ENCODE measurements at regions not wholly inside any gene's neighbourhood (a gene's known extent, or its start where the extent isn't known, plus 50 kb on each side); places are given as distances from the start of the nearest gene placed in this dataset.

DNA sequence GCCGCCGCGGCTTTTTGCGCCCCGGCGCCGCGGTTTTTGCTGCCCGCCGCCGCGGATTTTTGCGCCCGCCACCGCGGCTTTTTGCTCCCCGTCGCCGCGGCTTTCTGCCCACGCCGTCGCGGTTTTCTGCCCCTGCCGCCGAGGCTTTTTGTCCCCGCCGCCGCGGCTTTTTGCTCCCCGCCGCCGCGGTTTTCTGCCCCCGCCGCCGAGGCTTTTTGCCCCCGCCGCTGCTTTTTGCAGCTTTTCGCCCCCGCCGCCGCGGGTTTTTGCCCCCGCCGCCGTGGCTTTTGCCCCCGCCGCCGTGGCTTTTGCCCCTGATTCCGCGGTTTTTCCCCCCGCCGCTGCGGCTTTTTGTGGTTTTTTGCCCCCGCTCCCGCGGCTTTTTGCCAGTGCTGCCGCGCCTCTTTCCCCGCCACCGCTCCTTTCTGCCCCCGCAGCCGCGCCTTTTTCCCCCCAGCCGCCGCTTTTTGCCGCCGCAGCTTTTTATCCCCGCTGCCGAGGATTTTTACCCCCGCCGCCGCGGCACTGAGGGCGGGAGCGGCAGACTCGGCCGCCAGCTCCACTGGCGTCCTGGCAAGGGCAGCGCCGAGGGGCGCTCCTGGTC lies 518.6 kb upstream of the WSB1 start:
- TF ChIP-seq, protein P1, sequence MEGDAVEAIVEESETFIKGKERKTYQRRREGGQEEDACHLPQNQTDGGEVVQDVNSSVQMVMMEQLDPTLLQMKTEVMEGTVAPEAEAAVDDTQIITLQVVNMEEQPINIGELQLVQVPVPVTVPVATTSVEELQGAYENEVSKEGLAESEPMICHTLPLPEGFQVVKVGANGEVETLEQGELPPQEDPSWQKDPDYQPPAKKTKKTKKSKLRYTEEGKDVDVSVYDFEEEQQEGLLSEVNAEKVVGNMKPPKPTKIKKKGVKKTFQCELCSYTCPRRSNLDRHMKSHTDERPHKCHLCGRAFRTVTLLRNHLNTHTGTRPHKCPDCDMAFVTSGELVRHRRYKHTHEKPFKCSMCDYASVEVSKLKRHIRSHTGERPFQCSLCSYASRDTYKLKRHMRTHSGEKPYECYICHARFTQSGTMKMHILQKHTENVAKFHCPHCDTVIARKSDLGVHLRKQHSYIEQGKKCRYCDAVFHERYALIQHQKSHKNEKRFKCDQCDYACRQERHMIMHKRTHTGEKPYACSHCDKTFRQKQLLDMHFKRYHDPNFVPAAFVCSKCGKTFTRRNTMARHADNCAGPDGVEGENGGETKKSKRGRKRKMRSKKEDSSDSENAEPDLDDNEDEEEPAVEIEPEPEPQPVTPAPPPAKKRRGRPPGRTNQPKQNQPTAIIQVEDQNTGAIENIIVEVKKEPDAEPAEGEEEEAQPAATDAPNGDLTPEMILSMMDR (IDR thresholded peaks at IDR 0.05; ENCODE audit: low read depth, low read length), result no peak
- no peak for TF ChIP-seq MYC (IDR thresholded peaks at IDR 0.05; ENCODE audit: low read depth, low read length)
